Fibroblast of skin of right biceps (primary cell): ENCODE measurements at regions not wholly inside any gene's neighbourhood (a gene's known extent, or its start where the extent isn't known, plus 50 kb on each side); places are given as distances from the start of the nearest gene placed in this dataset.

Source experiments
- DNase-seq: peaks from one replicate; pipeline ENCODE4 v3.0.0-alpha.2; 2013

DNA sequence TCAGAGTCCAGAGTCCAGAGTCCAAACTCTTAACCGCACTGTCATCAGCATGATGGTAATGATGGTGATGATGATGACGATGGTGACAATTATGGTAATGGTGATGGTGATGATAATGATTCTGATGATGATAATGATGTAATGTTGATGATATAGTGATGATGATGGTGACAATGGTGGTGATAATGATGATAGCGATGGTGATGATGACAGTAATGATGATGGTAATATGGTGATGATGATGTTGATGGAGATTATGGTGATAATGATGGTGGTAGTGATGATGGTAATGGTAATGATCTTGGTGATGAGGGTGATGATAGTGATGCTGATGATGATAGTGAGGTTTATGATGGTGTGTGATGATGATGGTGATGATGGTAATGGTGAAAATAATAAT lies 367.8 kb upstream of the CDH4 start:
- no peak for DNase-seq

- DNase-seq = no peak
These were observed 363.3 kb upstream of the CDH4 start for GRCh38 chr20:60888771-60889170.

GRCh38 chr20:60892095-60892813 lies 359.8 kb upstream of the CDH4 start:
- no peak for DNase-seq

GRCh38 chr20:60894091-60894490 lies 358.0 kb upstream of the CDH4 start:
- no peak for DNase-seq

- DNase-seq = no peak
These were observed 356.5 kb upstream of the CDH4 start for GRCh38 chr20:60895363-60896079.

DNA sequence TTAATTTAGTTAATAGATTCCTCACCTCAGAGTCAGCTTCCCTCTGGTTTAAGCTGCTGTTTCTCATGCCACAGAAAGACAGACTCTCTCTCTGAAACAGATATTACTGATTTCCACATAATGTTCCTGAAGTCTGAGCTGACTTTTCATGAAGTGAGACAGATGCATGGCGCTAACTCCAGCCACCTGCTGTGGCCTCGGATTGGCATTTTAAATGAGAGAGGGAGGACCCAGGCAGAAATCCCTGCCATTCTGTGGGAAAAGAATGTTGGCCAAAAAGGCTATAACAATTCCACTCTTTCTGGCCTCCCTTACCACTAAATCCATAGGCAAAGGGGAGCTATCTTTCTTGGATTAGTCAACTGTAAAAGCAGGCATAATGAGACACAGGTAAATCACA lies 354.1 kb upstream of the CDH4 start:
- no peak for DNase-seq

- DNase-seq = no peak
These were observed 352.7 kb upstream of the CDH4 start for GRCh38 chr20:60899320-60899719.

- DNase-seq = no peak
These were observed 351.4 kb upstream of the CDH4 start for GRCh38 chr20:60900618-60901017.

- no peak for DNase-seq
These were observed 350.2 kb upstream of the CDH4 start for GRCh38 chr20:60901831-60902230.

GRCh38 chr20:60903325-60903971 lies 348.6 kb upstream of the CDH4 start:
- no peak for DNase-seq

GRCh38 chr20:60904730-60905129 lies 347.3 kb upstream of the CDH4 start:
- no peak for DNase-seq

DNA sequence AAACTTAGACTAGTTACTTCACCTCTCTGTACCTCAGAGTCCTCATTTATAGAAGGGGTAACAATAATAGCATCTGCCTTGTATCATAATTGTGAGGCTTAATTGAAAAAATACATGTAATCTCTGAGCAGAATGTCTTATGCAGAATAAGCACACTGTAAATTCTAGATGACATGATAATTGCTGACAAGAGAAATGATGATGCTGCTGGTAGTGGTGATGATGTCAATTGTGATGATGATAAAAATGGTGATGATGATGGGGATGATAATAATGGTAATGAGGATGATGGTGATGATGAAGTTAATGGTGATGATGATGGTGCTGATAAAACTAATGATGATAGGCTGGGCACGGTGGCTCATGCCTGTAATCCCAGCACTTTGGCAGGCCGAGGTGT lies 346.1 kb upstream of the CDH4 start:
- no peak for DNase-seq

- DNase-seq = no peak
These were observed 345.5 kb upstream of the CDH4 start for GRCh38 chr20:60906555-60906954.

GRCh38 chr20:60913298-60913697 lies 338.8 kb upstream of the CDH4 start:
- DNase-seq = no peak

DNA sequence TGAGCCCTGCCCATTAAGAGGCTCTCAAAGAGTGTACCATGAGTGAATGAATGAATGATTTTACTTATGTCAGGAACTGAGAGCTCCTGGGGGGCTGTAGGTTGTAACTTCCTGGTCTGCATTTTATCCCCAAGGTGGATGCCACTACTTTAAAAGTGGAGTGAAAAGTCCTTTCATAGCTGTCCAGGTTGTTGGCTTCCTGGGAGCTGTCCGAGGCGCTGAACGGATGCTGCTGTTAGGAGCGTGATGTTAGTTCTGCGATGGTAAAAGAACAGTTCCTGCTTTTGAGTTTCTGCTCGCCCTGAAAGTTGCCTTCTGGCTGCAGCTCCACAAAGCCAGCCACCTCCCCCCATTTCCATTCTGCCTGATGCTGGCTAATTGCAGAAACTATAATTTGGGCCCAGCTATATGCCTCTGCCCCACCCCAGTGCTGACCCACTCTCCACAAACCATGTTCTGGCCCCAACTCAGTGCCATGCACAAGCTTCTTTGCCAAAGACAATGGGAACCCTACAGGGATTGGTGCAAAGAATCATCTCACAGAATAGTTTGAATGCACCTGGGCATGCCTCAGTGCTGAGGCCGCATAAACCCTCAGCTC lies 330.9 kb upstream of the CDH4 start:
- peak; percentile 55 for DNase-seq

DNA sequence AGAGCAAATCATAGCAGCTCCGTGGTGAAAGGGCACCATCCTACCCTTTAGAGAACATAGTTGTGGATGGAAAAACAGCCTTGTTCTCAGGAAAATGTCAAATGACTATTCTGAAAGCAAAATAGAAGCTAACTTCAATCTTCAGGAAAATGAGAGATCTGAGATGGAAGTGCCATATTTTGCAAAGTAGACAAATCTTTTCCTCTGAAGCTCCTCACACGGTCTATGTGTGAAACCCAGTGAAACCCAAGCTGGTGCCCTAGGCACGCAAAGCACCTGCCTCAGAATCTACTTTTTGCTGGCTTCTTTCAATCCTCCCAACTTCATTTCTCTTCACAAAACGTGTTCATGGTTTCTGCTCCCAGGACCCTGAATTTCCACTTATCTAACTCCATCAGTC lies 325.2 kb upstream of the CDH4 start:
- DNase-seq = no peak

GRCh38 chr20:60928341-60928740 lies 323.7 kb upstream of the CDH4 start:
- no peak for DNase-seq

DNA sequence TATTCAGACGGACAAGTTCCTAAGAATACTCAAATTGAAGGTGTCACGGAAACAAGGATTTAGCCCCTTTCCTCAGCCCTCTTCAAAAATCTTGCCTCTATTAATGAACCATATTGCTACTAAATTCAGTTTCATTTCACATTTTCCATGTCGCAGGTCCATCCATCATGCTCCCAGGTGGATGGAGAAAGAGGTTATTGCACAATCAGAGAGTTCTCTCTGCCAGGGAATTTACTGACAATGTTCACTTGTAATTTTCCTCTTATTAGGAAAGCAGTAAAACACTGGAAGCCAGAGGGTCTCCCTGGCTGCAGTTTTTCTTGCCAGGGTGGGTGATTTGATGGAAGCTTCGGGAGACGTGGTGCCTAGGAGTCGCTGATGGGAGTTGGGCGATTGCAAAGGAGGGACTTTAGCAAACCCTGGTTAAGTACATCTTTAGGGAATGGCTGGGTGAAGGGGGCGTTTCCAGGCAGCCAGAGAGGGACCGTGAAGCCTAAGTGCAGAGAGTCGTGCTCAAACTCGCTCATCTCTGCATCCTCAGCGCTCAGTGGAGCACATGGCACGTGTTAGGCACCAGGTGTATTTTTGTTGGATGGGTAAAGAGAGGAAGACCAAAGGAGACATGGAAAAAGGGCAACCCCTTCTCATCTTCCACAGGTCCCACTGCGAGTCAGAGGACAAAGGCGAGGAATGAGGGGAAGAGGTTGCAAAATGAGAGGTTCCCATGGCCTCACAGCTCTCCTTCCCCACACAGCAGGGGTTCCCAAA lies 321.9 kb upstream of the CDH4 start:
- DNase-seq = no peak

DNA sequence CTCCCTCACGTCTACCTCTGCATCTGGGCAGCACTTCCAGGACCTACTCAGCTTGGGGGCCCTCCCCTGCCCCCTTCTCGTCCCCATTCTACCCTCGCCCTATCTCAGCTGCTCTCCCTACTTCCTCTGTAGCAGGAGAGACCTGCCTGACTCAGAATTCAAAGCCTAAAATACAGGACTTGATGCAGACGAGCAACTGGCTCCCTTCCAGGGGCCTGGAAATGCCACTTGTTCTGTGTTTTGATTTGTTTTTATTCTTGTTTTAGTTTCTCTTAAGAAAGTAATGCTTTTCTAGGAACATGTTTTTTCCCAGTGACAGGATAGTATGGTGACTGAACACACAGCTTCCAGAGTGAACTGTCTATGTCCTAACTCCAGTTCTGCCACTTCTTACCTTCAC lies 320.4 kb upstream of the CDH4 start:
- DNase-seq = no peak

GRCh38 chr20:60934724-60935123 lies 317.3 kb upstream of the CDH4 start:
- DNase-seq = no peak

DNA sequence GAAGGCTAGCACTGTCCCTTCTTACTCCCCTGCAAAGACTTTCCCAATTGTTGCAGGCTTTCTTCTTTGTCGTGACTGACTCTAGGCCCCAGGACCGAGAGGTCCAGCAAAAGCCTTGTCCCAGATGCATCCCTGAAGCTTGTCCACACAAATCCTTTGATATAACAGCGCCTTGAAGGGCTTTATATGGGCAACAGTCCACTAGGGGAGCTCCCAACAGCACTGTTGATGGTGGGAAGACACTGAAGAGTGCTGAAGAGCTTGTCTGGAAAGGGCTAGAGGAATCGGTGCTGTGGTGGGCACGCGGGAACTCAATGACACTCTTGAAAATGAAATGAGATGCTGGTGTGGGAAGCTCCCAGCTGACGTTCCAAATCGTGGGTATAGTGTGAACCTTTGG lies 316.1 kb upstream of the CDH4 start:
- no peak for DNase-seq

GRCh38 chr20:60937585-60937984 lies 314.5 kb upstream of the CDH4 start:
- no peak for DNase-seq

DNA sequence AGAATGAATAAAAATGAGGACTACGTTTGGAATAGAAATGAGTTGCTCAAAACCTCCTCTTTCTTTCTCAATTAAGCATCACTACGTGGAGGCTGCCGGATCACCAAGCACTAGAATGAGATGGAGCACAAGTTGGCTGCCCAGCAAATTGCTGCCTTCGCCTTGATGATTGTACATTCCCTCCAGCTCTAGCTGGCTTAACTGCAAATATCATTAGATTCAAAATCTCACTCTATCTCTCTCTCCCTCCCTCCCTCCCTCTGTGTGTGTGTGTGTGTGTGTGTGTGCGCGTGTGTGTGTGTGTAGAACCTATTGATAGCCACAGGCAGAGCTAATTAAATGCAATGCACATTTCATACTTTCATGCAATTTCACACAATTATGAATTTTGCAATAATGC lies 310.7 kb upstream of the CDH4 start:
- no peak for DNase-seq
